ENCODE measurements at regions not wholly inside any gene's neighbourhood (a gene's known extent, or its start where the extent isn't known, plus 50 kb on each side); places are given as distances from the start of the nearest gene placed in this dataset.

DNA sequence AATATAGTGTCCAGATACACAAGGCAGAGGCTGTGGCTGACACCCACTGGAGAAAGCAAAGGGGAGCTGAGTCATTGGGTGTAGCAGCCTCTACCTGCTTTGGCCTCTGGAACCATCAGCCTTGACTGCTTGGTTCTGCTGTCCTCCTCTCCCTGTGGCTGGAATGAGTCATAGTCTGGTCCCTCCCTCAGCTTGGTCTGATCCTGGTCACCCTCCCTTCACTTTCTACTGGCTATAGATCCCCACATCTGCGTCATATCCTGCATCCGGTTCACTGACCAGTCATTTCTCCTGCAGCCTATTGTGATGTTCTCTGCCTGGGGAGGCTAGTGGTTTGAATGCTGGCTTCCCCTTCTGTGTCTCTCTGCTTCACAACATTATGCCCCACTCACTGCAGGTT lies 372.8 kb upstream of the DAB1 start:
- H4K20me1 ChIP-seq (ENCODE audit: control insufficient read depth, insufficient read depth, low read length, poor library complexity, severe bottlenecking), result no peaks in the 10 kb centered on the region
- no peak overlapping the region for H3K4me2 ChIP-seq (replicated peaks; ENCODE audit: low read depth, low read length, poor library complexity, severe bottlenecking)
- ChIA-PET CTCF (no interaction called here), POLR2A (no interaction called here)
- no peaks in the 10 kb centered on the region for H3K9me3 ChIP-seq (ENCODE audit: control extremely low read depth in 1 of 3, control insufficient read depth in 2 of 3, insufficient read depth in 1 of 3, low read length in 2 of 3)
- Mint-ChIP-seq H3K9me3 (ENCODE audit: insufficient read depth) (no peaks in the 10 kb centered on the region), H3K27me3 (peaks cover 5% of the 10 kb centered on the region), H3K4me3 (no peak overlapping the region), H3K27ac (no peak overlapping the region), H3K4me1 (no peaks in the 10 kb centered on the region)
- no peak overlapping the region for H3K27ac ChIP-seq (ENCODE audit: low read length in 2 of 2)
- no peaks in the 10 kb centered on the region for H3K27me3 ChIP-seq (replicated peaks in 1 of 4; ENCODE audit: control extremely low read depth in 1 of 4, control insufficient read depth in 3 of 4, insufficient read depth in 4 of 4, low read length in 3 of 4)
- TF ChIP-seq, protein P1, sequence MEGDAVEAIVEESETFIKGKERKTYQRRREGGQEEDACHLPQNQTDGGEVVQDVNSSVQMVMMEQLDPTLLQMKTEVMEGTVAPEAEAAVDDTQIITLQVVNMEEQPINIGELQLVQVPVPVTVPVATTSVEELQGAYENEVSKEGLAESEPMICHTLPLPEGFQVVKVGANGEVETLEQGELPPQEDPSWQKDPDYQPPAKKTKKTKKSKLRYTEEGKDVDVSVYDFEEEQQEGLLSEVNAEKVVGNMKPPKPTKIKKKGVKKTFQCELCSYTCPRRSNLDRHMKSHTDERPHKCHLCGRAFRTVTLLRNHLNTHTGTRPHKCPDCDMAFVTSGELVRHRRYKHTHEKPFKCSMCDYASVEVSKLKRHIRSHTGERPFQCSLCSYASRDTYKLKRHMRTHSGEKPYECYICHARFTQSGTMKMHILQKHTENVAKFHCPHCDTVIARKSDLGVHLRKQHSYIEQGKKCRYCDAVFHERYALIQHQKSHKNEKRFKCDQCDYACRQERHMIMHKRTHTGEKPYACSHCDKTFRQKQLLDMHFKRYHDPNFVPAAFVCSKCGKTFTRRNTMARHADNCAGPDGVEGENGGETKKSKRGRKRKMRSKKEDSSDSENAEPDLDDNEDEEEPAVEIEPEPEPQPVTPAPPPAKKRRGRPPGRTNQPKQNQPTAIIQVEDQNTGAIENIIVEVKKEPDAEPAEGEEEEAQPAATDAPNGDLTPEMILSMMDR (IDR thresholded peaks at IDR 0.05), result no peak
- TF ChIP-seq EZH2 (IDR thresholded peaks at IDR 0.05; ENCODE audit: borderline replicate concordance, insufficient read depth, low read depth, low read length, poor library complexity, severe bottlenecking), result no peak
- DNase-seq (no peak), ATAC-seq (ENCODE audit: low read depth) (no peak)
- no peak overlapping the region for H3K4me3 ChIP-seq (ENCODE audit: control extremely low read depth in 1 of 5, extremely low read depth in 1 of 5, insufficient read depth in 1 of 5, low read depth in 2 of 5, low read length in 4 of 5)
- no CpG with 5 or more reads among the region's 2 CpGs for WGBS (ENCODE audit: insufficient coverage)
- no peaks in the 10 kb centered on the region for H3K79me2 ChIP-seq (ENCODE audit: control insufficient read depth, insufficient read depth, low read length)
- H2AFZ ChIP-seq (ENCODE audit: insufficient read depth, low read depth, low read length, poor library complexity, severe bottlenecking), result no peak overlapping the region
- H3K9ac ChIP-seq (ENCODE audit: low read length), result no peak overlapping the region
- intact Hi-C loops (cut with micrococcal nuclease), result no loop called here
- no peaks in the 10 kb centered on the region for H3K36me3 ChIP-seq (replicated peaks in 1 of 2; ENCODE audit: control extremely low read depth in 1 of 2, control insufficient read depth in 1 of 2, extremely low read depth in 1 of 2, insufficient read depth in 2 of 2, low read length in 1 of 2)
- no peaks in the 10 kb centered on the region for H3K4me1 ChIP-seq (ENCODE audit: control insufficient read depth in 2 of 2, insufficient read depth in 2 of 2, low read length in 2 of 2)

DNA sequence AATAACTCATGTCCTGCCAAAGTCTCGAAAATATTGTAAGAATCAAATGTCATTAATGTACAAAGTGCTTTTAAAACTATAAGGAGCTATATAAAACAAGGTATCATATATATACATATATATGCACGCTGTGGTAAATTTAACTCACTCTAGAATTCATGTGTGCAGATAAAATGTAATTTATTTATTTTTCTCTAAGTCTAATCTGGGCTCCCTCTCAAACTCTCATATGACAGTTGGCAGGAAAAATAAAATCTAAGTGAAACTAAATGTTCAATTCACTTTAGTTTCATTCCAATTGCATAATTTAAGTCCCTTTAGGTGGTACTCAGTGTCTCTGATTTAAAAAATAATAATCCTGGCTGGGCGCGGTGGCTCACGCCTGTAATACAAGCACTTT lies 372.0 kb upstream of the DAB1 start:
- ATAC-seq (ENCODE audit: low read depth) (no peak), DNase-seq (no peak)
- H3K9ac ChIP-seq (ENCODE audit: low read length), result no peak overlapping the region
- no peaks in the 10 kb centered on the region for H3K79me2 ChIP-seq (ENCODE audit: control insufficient read depth, insufficient read depth, low read length)
- WGBS (ENCODE audit: insufficient coverage), result 100% methylated on average over 3 of the region's 5 CpGs
- H3K4me1 ChIP-seq (ENCODE audit: control insufficient read depth in 2 of 2, insufficient read depth in 2 of 2, low read length in 2 of 2), result no peaks in the 10 kb centered on the region
- Mint-ChIP-seq H3K4me1 (no peaks in the 10 kb centered on the region), H3K4me3 (no peak overlapping the region), H3K27ac (no peak overlapping the region), H3K27me3 (peaks cover 5% of the 10 kb centered on the region), H3K9me3 (ENCODE audit: insufficient read depth) (no peaks in the 10 kb centered on the region)
- H3K36me3 ChIP-seq (replicated peaks in 1 of 2; ENCODE audit: control extremely low read depth in 1 of 2, control insufficient read depth in 1 of 2, extremely low read depth in 1 of 2, insufficient read depth in 2 of 2, low read length in 1 of 2), result no peaks in the 10 kb centered on the region
- TF ChIP-seq, protein P1 (IDR thresholded peaks at IDR 0.05), result no peak
- no peak for TF ChIP-seq EZH2 (IDR thresholded peaks at IDR 0.05; ENCODE audit: borderline replicate concordance, insufficient read depth, low read depth, low read length, poor library complexity, severe bottlenecking)
- no peaks in the 10 kb centered on the region for H3K27me3 ChIP-seq (replicated peaks in 1 of 4; ENCODE audit: control extremely low read depth in 1 of 4, control insufficient read depth in 3 of 4, insufficient read depth in 4 of 4, low read length in 3 of 4)
- H3K4me3 ChIP-seq (ENCODE audit: control extremely low read depth in 1 of 5, extremely low read depth in 1 of 5, insufficient read depth in 1 of 5, low read depth in 2 of 5, low read length in 4 of 5), result no peak overlapping the region
- no peaks in the 10 kb centered on the region for H4K20me1 ChIP-seq (ENCODE audit: control insufficient read depth, insufficient read depth, low read length, poor library complexity, severe bottlenecking)
- H3K27ac ChIP-seq (ENCODE audit: low read length in 2 of 2), result no peak overlapping the region
- intact Hi-C loops (cut with micrococcal nuclease), result no loop called here
- ChIA-PET CTCF (no interaction called here), POLR2A (no interaction called here)
- H3K4me2 ChIP-seq (replicated peaks; ENCODE audit: low read depth, low read length, poor library complexity, severe bottlenecking), result no peak overlapping the region
- no peaks in the 10 kb centered on the region for H3K9me3 ChIP-seq (ENCODE audit: control extremely low read depth in 1 of 3, control insufficient read depth in 2 of 3, insufficient read depth in 1 of 3, low read length in 2 of 3)
- no peak overlapping the region for H2AFZ ChIP-seq (ENCODE audit: insufficient read depth, low read depth, low read length, poor library complexity, severe bottlenecking)
